ENCODE measurements at regions not wholly inside any gene's neighbourhood (a gene's known extent, or its start where the extent isn't known, plus 50 kb on each side); places are given as distances from the start of the nearest gene placed in this dataset.
"Not testable (repeated sequence)": the region's sequence is repeated elsewhere in the genome, so short reads cannot be mapped to it uniquely, and the experiment has no call there.

GRCh38 chr13:69649063-69649392, 458.6 kb upstream of the ATXN8OS start:
- no peak for DNase-seq (ENCODE audit: low read depth, low spot score)

- DNase-seq (ENCODE audit: low read depth, low spot score) = no peak
Measured at GRCh38 chr13:69648340-69649062, 459.1 kb upstream of the ATXN8OS start.

- no peak for DNase-seq (ENCODE audit: low read depth, low spot score)
Measured at GRCh38 chr13:69644447-69644846, 463.2 kb upstream of the ATXN8OS start.

- no peak for DNase-seq (ENCODE audit: low read depth, low spot score)
Measured at GRCh38 chr13:69641773-69642172, 465.9 kb upstream of the ATXN8OS start.

- no peak for DNase-seq (ENCODE audit: low read depth, low spot score)
Measured at GRCh38 chr13:69633044-69633443, 474.6 kb upstream of the ATXN8OS start.

GRCh38 chr13:69623973-69624372, 483.7 kb upstream of the ATXN8OS start:
- DNase-seq (ENCODE audit: low read depth, low spot score) = no peak

- DNase-seq (ENCODE audit: low read depth, low spot score) = no peak
Measured at GRCh38 chr13:69619651-69620050, 488.0 kb upstream of the ATXN8OS start.

- DNase-seq (ENCODE audit: low read depth, low spot score) = no peak
Measured at GRCh38 chr13:69618838-69619237, 488.8 kb upstream of the ATXN8OS start.

GRCh38 chr13:69618393-69618792, 489.2 kb upstream of the ATXN8OS start:
- DNase-seq (ENCODE audit: low read depth, low spot score) = no peak

GRCh38 chr13:69617587-69617986, 490.0 kb upstream of the ATXN8OS start:
- no peak for DNase-seq (ENCODE audit: low read depth, low spot score)

- no peak for DNase-seq (ENCODE audit: low read depth, low spot score)
Measured at GRCh38 chr13:69616396-69616795, 491.2 kb upstream of the ATXN8OS start.

- not testable (repeated sequence) for DNase-seq (ENCODE audit: low read depth, low spot score)
Measured at GRCh38 chr13:69615055-69615454, 492.6 kb upstream of the ATXN8OS start.

GRCh38 chr13:69604698-69605097, 502.9 kb upstream of the ATXN8OS start:
- no peak for DNase-seq (ENCODE audit: low read depth, low spot score)

- DNase-seq (ENCODE audit: low read depth, low spot score) = no peak
Measured at GRCh38 chr13:69603144-69603853, 504.3 kb upstream of the ATXN8OS start.

GRCh38 chr13:69601661-69602060, 506.0 kb upstream of the ATXN8OS start:
- DNase-seq (ENCODE audit: low read depth, low spot score) = no peak

GRCh38 chr13:69600811-69601210, 506.8 kb upstream of the ATXN8OS start:
- no peak for DNase-seq (ENCODE audit: low read depth, low spot score)

GRCh38 chr13:69597088-69597487, 510.5 kb upstream of the ATXN8OS start:
- DNase-seq (ENCODE audit: low read depth, low spot score) = no peak

GRCh38 chr13:69595181-69595580, 512.4 kb upstream of the ATXN8OS start:
- no peak for DNase-seq (ENCODE audit: low read depth, low spot score)

GRCh38 chr13:69591437-69591836, 516.2 kb upstream of the ATXN8OS start:
- no peak for DNase-seq (ENCODE audit: low read depth, low spot score)

- DNase-seq (ENCODE audit: low read depth, low spot score) = no peak
Measured at GRCh38 chr13:69589531-69590235, 517.9 kb upstream of the ATXN8OS start.

GRCh38 chr13:69585656-69586055, 522.0 kb upstream of the ATXN8OS start:
- DNase-seq (ENCODE audit: low read depth, low spot score) = no peak

- no peak for DNase-seq (ENCODE audit: low read depth, low spot score)
Measured at GRCh38 chr13:69580255-69580654, 527.4 kb upstream of the ATXN8OS start.

- DNase-seq (ENCODE audit: low read depth, low spot score) = no peak
Measured at GRCh38 chr13:69579351-69579750, 528.3 kb upstream of the ATXN8OS start.
